CD4-positive, alpha-beta T cell (primary cell): ENCODE measurements at regions not wholly inside any gene's neighbourhood (a gene's known extent, or its start where the extent isn't known, plus 50 kb on each side); places are given as distances from the start of the nearest gene placed in this dataset.

Experiments
- ATAC-seq: fragments of 200-7000 bp; cut with Tn5 transposase; one replicate; pipeline ENCODE4 v1.10.0; 2022; ENCODE audit warnings: mild to moderate bottlenecking; ENCODE audit not compliant: poor library complexity
- CTCF ChIA-PET: fragments of 350-600 bp; sonication (Branson Sonifier 250); formaldehyde crosslinking; loops from one replicate; lab custom pipeline; 2021; ENCODE audit warnings: antibody characterized with exemption, inconsistent platforms; lab: Charles Lee
- POLR2A ChIA-PET: fragments of 350-600 bp; sonication (Branson Sonifier 250); formaldehyde crosslinking; loops from one replicate; lab custom pipeline; 2021; ENCODE audit warnings: antibody characterized with exemption, inconsistent platforms; lab: Charles Lee
- DNase-seq, 14 experiments: peaks; one replicate each; pipeline ENCODE4 v3.0.0-alpha.2; 2013 to 2020; ENCODE audit warnings: mixed read lengths in 2 of 14
- H3K27ac ChIP-seq, 2 donors: one replicate each; pipeline versions ENCODE4 v1.5.1 to v1.7.0; 2013; ENCODE audit warnings: low read length in 2 of 2, low read depth in 1 of 2, mild to moderate bottlenecking in 1 of 2
- H3K27me3 ChIP-seq, 2 experiments: 1 replicate in 1 of 2; 2 replicates in 1 of 2; pipeline versions ENCODE4 v1.6.1 to v1.7.0; 2013; ENCODE audit warnings: low read length in 2 of 2, control low read depth in 1 of 2, mild to moderate bottlenecking in 1 of 2, moderate library complexity in 1 of 2; ENCODE audit not compliant: insufficient read depth in 2 of 2, control insufficient read depth in 1 of 2
- H3K36me3 ChIP-seq: one replicate; pipeline ENCODE4 v1.6.1; 2013; ENCODE audit warnings: low read length, control low read depth; ENCODE audit not compliant: insufficient read depth
- H3K4me1 ChIP-seq: one replicate; pipeline ENCODE4 v1.6.1; 2013; ENCODE audit warnings: low read length, control low read depth; ENCODE audit not compliant: insufficient read depth
- H3K4me3 ChIP-seq: one replicate; pipeline ENCODE4 v1.5.1; 2013; ENCODE audit warnings: mild to moderate bottlenecking, low read length, moderate library complexity
- H3K9me3 ChIP-seq, 2 experiments: 1 replicate in 1 of 2; 2 replicates in 1 of 2; pipeline versions ENCODE4 v1.6.1 to v1.7.0; 2013; ENCODE audit warnings: low read length in 2 of 2, mild to moderate bottlenecking in 2 of 2, control low read depth in 1 of 2, moderate library complexity in 1 of 2; ENCODE audit not compliant: control insufficient read depth in 1 of 2, insufficient read depth in 1 of 2
- H3K27ac Mint-ChIP-seq: one replicate; pipeline ENCODE4 v1.8.0; 2020; ENCODE audit warnings: mixed read lengths
- H3K27me3 Mint-ChIP-seq: one replicate; pipeline ENCODE4 v1.8.0; 2021; ENCODE audit warnings: mixed read lengths
- H3K36me3 Mint-ChIP-seq: one replicate; pipeline ENCODE4 v1.8.0; 2021; ENCODE audit warnings: low read depth, mixed read lengths
- H3K4me1 Mint-ChIP-seq: one replicate; pipeline ENCODE4 v1.8.0; 2021; ENCODE audit warnings: low read depth, mixed read lengths
- H3K4me3 Mint-ChIP-seq: one replicate; pipeline ENCODE4 v1.8.0; 2020; ENCODE audit warnings: mild to moderate bottlenecking, mixed read lengths
- H3K9me3 Mint-ChIP-seq: one replicate; pipeline ENCODE4 v1.8.0; 2020; ENCODE audit warnings: mixed read lengths
- CTCF ChIP-seq: fragments of 200-600 bp; IDR thresholded peaks from one replicate; pipeline ENCODE4 v1.8.0; 2022; ENCODE audit warnings: antibody characterized with exemption, mild to moderate bottlenecking
- intact Hi-C, 2 experiments: fragments of 100-400 bp; cut with DNase I in 1 of 2; cut with micrococcal nuclease in 1 of 2; formaldehyde crosslinking; loops; one replicate each; pipeline versions ENCODE4 v1.15.1 to v1.9.0; 2023 to 2025; cut with DNase I, micrococcal nuclease

- ChIA-PET CTCF (no interaction called here), POLR2A (no interaction called here)
- H3K27ac ChIP-seq = no peak overlapping the region
- intact Hi-C loops = no loop called here
- Mint-ChIP-seq H3K9me3 (peaks cover 9% of the 10 kb centered on the region), H3K27ac (no peak overlapping the region), H3K4me1 (peaks cover 25% of the 10 kb centered on the region), H3K27me3 (no peaks in the 10 kb centered on the region), H3K36me3 (no peaks in the 10 kb centered on the region), H3K4me3 (no peak overlapping the region)
- no peak for TF ChIP-seq CTCF
- no peak overlapping the region for H3K4me3 ChIP-seq
- DNase-seq = no peak
- H3K9me3 ChIP-seq = no peaks in the 10 kb centered on the region
- no peak for ATAC-seq
- H3K27me3 ChIP-seq = no peaks in the 10 kb centered on the region
- no peaks in the 10 kb centered on the region for H3K36me3 ChIP-seq
- no peaks in the 10 kb centered on the region for H3K4me1 ChIP-seq
Observed at GRCh38 chr12:92436856-92437255, 265.9 kb upstream of the PLEKHG7 start.

DNA sequence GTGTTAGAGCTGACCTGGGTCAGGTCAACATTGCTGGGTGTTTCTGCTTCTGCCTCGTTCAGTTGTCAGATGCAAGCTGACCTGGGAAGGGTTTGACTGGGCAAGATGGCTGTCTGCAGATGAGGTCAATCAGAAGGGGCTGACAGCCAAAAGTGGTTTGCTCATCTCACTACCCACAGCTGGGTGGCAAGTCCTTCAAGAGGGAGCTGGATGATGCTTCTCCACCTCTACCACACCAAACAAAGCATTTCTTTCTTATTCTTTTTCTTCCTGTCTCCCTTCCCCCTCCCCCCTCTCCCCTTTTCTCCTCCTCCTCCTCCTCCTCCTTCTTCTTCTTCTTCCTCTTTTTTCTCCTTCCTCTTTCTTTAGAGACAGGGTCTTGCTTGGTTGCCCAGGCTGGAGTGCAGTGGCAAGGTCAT is 268.2 kb upstream of the PLEKHG7 start:
- ATAC-seq = no peak

DNA sequence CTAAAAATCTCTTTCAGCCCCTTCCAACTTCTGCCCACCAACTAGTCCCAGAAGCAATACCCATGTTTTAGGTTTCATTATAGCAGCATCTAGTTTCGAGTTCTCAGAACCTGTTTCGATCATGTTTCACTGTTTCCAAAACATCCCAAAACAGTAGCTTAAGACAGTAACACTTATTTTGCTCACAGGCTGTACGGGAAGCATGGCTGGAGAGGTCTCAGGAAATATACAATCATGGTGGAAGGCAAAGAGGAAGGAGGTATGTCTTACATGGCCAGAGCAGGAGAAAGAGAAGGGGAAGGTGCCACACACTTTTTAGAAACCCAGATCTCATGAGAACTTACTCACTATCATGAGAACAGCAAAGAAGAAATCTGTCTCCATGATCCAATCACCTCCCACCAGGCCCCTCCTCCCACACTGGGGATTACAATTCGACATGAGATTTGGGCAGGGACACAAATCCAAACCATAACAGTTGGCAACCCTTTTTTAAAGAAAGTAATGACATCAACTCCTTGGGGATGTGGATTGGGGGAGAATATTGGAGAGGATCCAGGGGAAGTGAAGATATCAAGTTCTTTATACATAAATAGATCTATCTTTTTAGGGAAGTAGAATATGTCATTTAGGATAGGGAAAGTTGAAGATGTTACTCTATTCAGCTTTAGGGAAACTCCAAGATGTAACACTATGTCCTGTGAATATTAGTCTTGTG is 269.9 kb upstream of the PLEKHG7 start:
- Histone ChIP-seq H3K4me1 (no peaks in the 10 kb centered on the region), H3K27ac (no peak overlapping the region), H3K36me3 (no peaks in the 10 kb centered on the region), H3K4me3 (no peak overlapping the region), H3K9me3 (peaks cover 0 to 4% of the 10 kb centered on the region in 2 experiments), H3K27me3 (no peaks in the 10 kb centered on the region)
- ATAC-seq (no peak), DNase-seq (no peak)
- H3K4me1 Mint-ChIP-seq = peaks cover 30% of the 10 kb centered on the region
- no peak for TF ChIP-seq CTCF
- no peak overlapping the region for H3K4me3 Mint-ChIP-seq
- ChIA-PET POLR2A (interaction anchor here (0.7 kb wide), 1 partner anchor 70 kb away, joined by 3 read pairs; no protein-coding TSS in a partner anchor), CTCF (no interaction called here)
- H3K36me3 Mint-ChIP-seq = no peaks in the 10 kb centered on the region
- H3K27me3 Mint-ChIP-seq = no peaks in the 10 kb centered on the region
- H3K27ac Mint-ChIP-seq = no peak overlapping the region
- intact Hi-C loops = no loop called here
- peaks cover 10% of the 10 kb centered on the region for H3K9me3 Mint-ChIP-seq

More for the DNA sequence above, 268.2 kb upstream of the PLEKHG7 start:
- intact Hi-C loops = no loop called here
- Histone ChIP-seq H3K9me3 (peaks cover 0 to 4% of the 10 kb centered on the region in 2 experiments), H3K4me1 (no peaks in the 10 kb centered on the region), H3K27ac (no peak overlapping the region), H3K4me3 (no peak overlapping the region), H3K36me3 (no peaks in the 10 kb centered on the region), H3K27me3 (no peaks in the 10 kb centered on the region)
- Mint-ChIP-seq H3K36me3 (no peaks in the 10 kb centered on the region), H3K4me3 (no peak overlapping the region), H3K4me1 (peaks cover 29% of the 10 kb centered on the region), H3K27me3 (no peaks in the 10 kb centered on the region), H3K9me3 (peaks cover 10% of the 10 kb centered on the region), H3K27ac (no peak overlapping the region)
- ChIA-PET CTCF (no interaction called here), POLR2A (interaction anchor here (1.3 kb wide), 1 partner anchor 289 kb away, joined by 6 read pairs; the partner anchor contains the start of gene BTG1)
- TF ChIP-seq CTCF = no peak
- no peak for DNase-seq
